Left lung (tissue), 4 donors: ENCODE measurements at regions not wholly inside any gene's neighbourhood (a gene's known extent, or its start where the extent isn't known, plus 50 kb on each side); places are given as distances from the start of the nearest gene placed in this dataset.

Experiments
- ATAC-seq: fragments of 200-7000 bp; cut with Tn5 transposase; one replicate; pipeline ENCODE4 v1.9.1; 2020; ENCODE audit warnings: moderate library complexity
- DNase-seq, 4 donors: peaks; one replicate each; pipeline ENCODE4 v3.0.0-alpha.2; 2013 to 2020
- H3K27ac ChIP-seq, 2 donors: fragments of 200-600 bp; sonication (generic) in 1 of 2; one replicate each; pipeline versions ENCODE4 v1.5.0 to v1.8.0; 2020 to 2021
- H3K27me3 ChIP-seq, 2 donors: fragments of 200-600 bp; sonication (generic) in 1 of 2; one replicate each; pipeline versions ENCODE4 v1.5.0 to v1.8.0; 2020 to 2021
- H3K36me3 ChIP-seq, 2 donors: fragments of 200-600 bp; sonication (generic) in 1 of 2; one replicate each; pipeline versions ENCODE4 v1.5.0 to v1.8.0; 2020 to 2021
- H3K4me1 ChIP-seq, 2 donors: fragments of 200-600 bp; one replicate each; pipeline ENCODE4 v1.8.0; 2021
- H3K4me3 ChIP-seq, 2 donors: fragments of 200-600 bp; sonication (generic) in 1 of 2; one replicate each; pipeline versions ENCODE4 v1.5.0 to v1.8.0; 2020 to 2021; ENCODE audit warnings: mild to moderate bottlenecking in 1 of 2
- H3K9me3 ChIP-seq, 2 donors: fragments of 200-600 bp; sonication (generic) in 1 of 2; one replicate each; pipeline versions ENCODE4 v1.5.0 to v1.8.0; 2020 to 2021
- CTCF ChIP-seq, 2 donors: fragments of 200-600 bp; sonication (generic) in 1 of 2; IDR thresholded peaks; one replicate each; pipeline versions ENCODE4 v1.5.0 to v1.8.0; 2021; ENCODE audit warnings: antibody characterized with exemption in 2 of 2
- intact Hi-C, 2 donors: fragments of 100-400 bp; cut with DNase I; formaldehyde crosslinking; loops; one replicate each; pipeline versions ENCODE4 v1.11.2 to v1.14.2; 2022
- donor health status: DM: no; HTN: yes; CAD: no.
- donor health status: DM: no; HTN: no; CAD: no.

DNA sequence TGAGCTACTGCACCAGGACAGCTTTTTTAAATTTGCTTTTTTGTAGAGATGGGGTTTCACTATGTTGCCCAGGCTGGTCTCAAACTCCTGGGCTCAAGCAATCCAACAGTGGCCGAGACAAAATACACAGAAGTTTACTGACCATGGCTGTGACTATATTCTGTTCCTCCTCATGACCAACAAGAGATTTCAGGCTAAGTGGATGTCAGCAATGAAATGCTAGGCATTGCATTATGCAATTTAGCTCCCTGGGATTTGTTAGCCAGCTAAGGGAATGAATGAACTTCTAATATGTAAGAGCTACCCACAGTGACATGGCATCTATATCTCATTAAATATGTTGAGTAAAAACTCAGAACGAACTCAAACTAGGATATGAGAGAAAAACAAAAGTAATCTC is 81.9 kb upstream of the MBOAT2 start:
- no peak for TF ChIP-seq CTCF (IDR thresholded peaks at IDR 0.05)
- H3K27me3 ChIP-seq: no peaks in the 10 kb centered on the region
- ATAC-seq (no peak), DNase-seq (no peak)
- H3K36me3 ChIP-seq: no peaks in the 10 kb centered on the region
- H3K4me3 ChIP-seq: no peak overlapping the region
- H3K27ac ChIP-seq: no peak overlapping the region
- H3K4me1 ChIP-seq: peaks cover 0 to 5% of the 10 kb centered on the region in 2 donors
- H3K9me3 ChIP-seq: peaks cover 0 to 5% of the 10 kb centered on the region in 2 donors
- intact Hi-C loops: no loop called here

GRCh38 chr2:9083287-9083686 is 79.8 kb upstream of the MBOAT2 start:
- intact Hi-C loops: no loop called here
- DNase-seq: no peak
- H3K4me3 ChIP-seq: no peak overlapping the region
- peaks cover 0 to 5% of the 10 kb centered on the region in 2 donors for H3K9me3 ChIP-seq
- H3K36me3 ChIP-seq: no peaks in the 10 kb centered on the region
- no peak for TF ChIP-seq CTCF (IDR thresholded peaks at IDR 0.05)
- no peak overlapping the region for H3K27ac ChIP-seq
- no peak for ATAC-seq
- peaks cover 0 to 5% of the 10 kb centered on the region in 2 donors for H3K4me1 ChIP-seq
- no peaks in the 10 kb centered on the region for H3K27me3 ChIP-seq

GRCh38 chr2:9082158-9082557 is 78.7 kb upstream of the MBOAT2 start:
- no peak overlapping the region for H3K4me3 ChIP-seq
- H3K36me3 ChIP-seq: no peaks in the 10 kb centered on the region
- TF ChIP-seq CTCF (IDR thresholded peaks at IDR 0.05): no peak
- ATAC-seq (no peak), DNase-seq (no peak)
- intact Hi-C loops: no loop called here
- H3K27ac ChIP-seq: no peak overlapping the region
- peaks cover 0 to 5% of the 10 kb centered on the region in 2 donors for H3K9me3 ChIP-seq
- H3K27me3 ChIP-seq: no peaks in the 10 kb centered on the region
- H3K4me1 ChIP-seq: peaks cover 0 to 5% of the 10 kb centered on the region in 2 donors

DNA sequence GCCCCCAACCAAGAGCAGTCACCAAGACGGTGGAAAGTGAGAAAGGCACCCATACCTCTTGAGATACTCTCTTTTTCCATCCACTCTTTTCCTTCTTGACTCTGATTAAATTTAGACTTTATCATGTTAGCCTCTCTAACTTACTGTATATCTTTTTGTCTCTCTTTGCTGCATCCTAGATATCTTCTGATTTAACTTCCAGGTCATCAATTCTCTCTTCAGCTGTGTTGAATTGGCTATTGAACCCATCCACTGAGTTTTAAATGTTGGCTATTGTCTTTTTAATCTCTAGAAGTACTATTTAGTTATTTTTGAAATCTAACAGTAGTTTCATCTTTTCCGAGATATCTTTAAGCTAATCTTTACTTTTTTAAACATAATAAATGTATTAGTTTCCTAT is 78.3 kb upstream of the MBOAT2 start:
- peaks cover 0 to 5% of the 10 kb centered on the region in 2 donors for H3K9me3 ChIP-seq
- intact Hi-C loops: no loop called here
- H3K4me3 ChIP-seq: no peak overlapping the region
- no peaks in the 10 kb centered on the region for H3K36me3 ChIP-seq
- H3K27ac ChIP-seq: no peak overlapping the region
- no peak for TF ChIP-seq CTCF (IDR thresholded peaks at IDR 0.05)
- ATAC-seq (no peak), DNase-seq (no peak)
- peaks cover 0 to 5% of the 10 kb centered on the region in 2 donors for H3K4me1 ChIP-seq
- H3K27me3 ChIP-seq: no peaks in the 10 kb centered on the region

GRCh38 chr2:9078405-9078804 is 74.9 kb upstream of the MBOAT2 start:
- no peak for TF ChIP-seq CTCF (IDR thresholded peaks at IDR 0.05)
- intact Hi-C loops: no loop called here
- Histone ChIP-seq H3K27ac (no peak overlapping the region), H3K36me3 (no peaks in the 10 kb centered on the region), H3K4me1 (no peaks in the 10 kb centered on the region), H3K9me3 (peaks cover 0 to 5% of the 10 kb centered on the region in 2 donors), H3K4me3 (no peak overlapping the region), H3K27me3 (no peaks in the 10 kb centered on the region)
- no peak for DNase-seq
- ATAC-seq: no peak
